ENCODE measurements at regions not wholly inside any gene's neighbourhood (a gene's known extent, or its start where the extent isn't known, plus 50 kb on each side); places are given as distances from the start of the nearest gene placed in this dataset.

- Histone ChIP-seq H3K27ac (no peak overlapping the region), H3K9me3 (no peaks in the 10 kb centered on the region), H3K4me1 (no peaks in the 10 kb centered on the region), H3K36me3 (no peaks in the 10 kb centered on the region), H3K27me3 (no peaks in the 10 kb centered on the region), H3K4me3 (no peak overlapping the region)
- WGBS (ENCODE audit: insufficient coverage, low coverage, low lambda C conversion rate, missing lambda C conversion rate): 96% methylated on average over 3 of the region's 12 CpGs
- no peak for ATAC-seq
- DNase-seq: peak in 1 of 3 donors; percentile 44
- intact Hi-C loops (cut with DNase I): no loop called here
- no peak for TF ChIP-seq POLR2A (IDR thresholded peaks at IDR 0.05)
Measured at GRCh38 chr13:111566567-111566966, 246.1 kb downstream of the TEX29 start.

GRCh38 chr13:111567637-111568036 lies 247.2 kb downstream of the TEX29 start:
- H3K9me3 ChIP-seq: no peaks in the 10 kb centered on the region
- H3K36me3 ChIP-seq: no peaks in the 10 kb centered on the region
- H3K4me1 ChIP-seq: peaks cover 0 to under 1% (median 0%) of the 10 kb centered on the region in 4 donors
- intact Hi-C loops (cut with DNase I): no loop called here
- DNase-seq (peak in 1 of 3 donors; percentile 35), ATAC-seq (no peak)
- H3K4me3 ChIP-seq: no peak overlapping the region
- 68% methylated on average over 8 of the region's 16 CpGs for WGBS (ENCODE audit: insufficient coverage, low coverage, low lambda C conversion rate, missing lambda C conversion rate)
- no peaks in the 10 kb centered on the region for H3K27me3 ChIP-seq
- no peak for TF ChIP-seq CTCF (IDR thresholded peaks at IDR 0.05)
- no peak for TF ChIP-seq POLR2A (IDR thresholded peaks at IDR 0.05)
- H3K27ac ChIP-seq: no peak overlapping the region

- no peaks in the 10 kb centered on the region for H3K36me3 ChIP-seq
- no peak overlapping the region for H3K4me3 ChIP-seq
- no peaks in the 10 kb centered on the region for H3K9me3 ChIP-seq
- ATAC-seq (peak; percentile 9 to 88 (median 56)), DNase-seq (peak; percentile 36 to 56 (median 49))
- H3K27ac ChIP-seq: peak overlapping the region in 2 of 3 donors; percentile 30 to 76
- no peak for TF ChIP-seq CTCF (IDR thresholded peaks at IDR 0.05)
- TF ChIP-seq POLR2A (IDR thresholded peaks at IDR 0.05): no peak
- peaks cover 0 to 7% (median 0%) of the 10 kb centered on the region in 4 donors for H3K4me1 ChIP-seq
- H3K27me3 ChIP-seq: no peaks in the 10 kb centered on the region
- intact Hi-C loops (cut with DNase I): no loop called here
- 25% methylated on average over 8 of the region's 8 CpGs for WGBS (ENCODE audit: insufficient coverage, low coverage, low lambda C conversion rate, missing lambda C conversion rate)
Measured at GRCh38 chr13:111568290-111568689, 247.8 kb downstream of the TEX29 start.

- intact Hi-C loops (cut with DNase I): no loop called here
- Histone ChIP-seq H3K36me3 (no peaks in the 10 kb centered on the region), H3K27me3 (no peaks in the 10 kb centered on the region), H3K27ac (no peak overlapping the region), H3K4me3 (no peak overlapping the region), H3K9me3 (peaks cover 0 to 5% (median 0%) of the 10 kb centered on the region in 4 donors), H3K4me1 (peaks cover 0 to 7% (median 0%) of the 10 kb centered on the region in 4 donors)
- DNase-seq: no peak
- TF ChIP-seq CTCF (IDR thresholded peaks at IDR 0.05) (no peak), POLR2A (IDR thresholded peaks at IDR 0.05) (no peak)
- WGBS (ENCODE audit: insufficient coverage, low coverage, low lambda C conversion rate, missing lambda C conversion rate): 85% methylated on average over 1 of the region's 1 CpG
- no peak for ATAC-seq
Measured at GRCh38 chr13:111570911-111571310, 250.5 kb downstream of the TEX29 start.

GRCh38 chr13:111572956-111573761 lies 252.7 kb downstream of the TEX29 start:
- Histone ChIP-seq H3K9me3 (peaks cover 0 to 5% (median 0%) of the 10 kb centered on the region in 4 donors), H3K4me1 (peaks cover 0 to 7% (median 0%) of the 10 kb centered on the region in 4 donors), H3K27me3 (no peaks in the 10 kb centered on the region), H3K27ac (no peak overlapping the region), H3K4me3 (no peak overlapping the region), H3K36me3 (no peaks in the 10 kb centered on the region)
- TF ChIP-seq CTCF (IDR thresholded peaks at IDR 0.05) (no peak), POLR2A (IDR thresholded peaks at IDR 0.05) (no peak)
- ATAC-seq (peak; percentile 52 to 78 (median 68)), DNase-seq (peak in 1 of 3 donors; percentile 52)
- intact Hi-C loops (cut with DNase I): no loop called here
- WGBS (ENCODE audit: insufficient coverage, low coverage, low lambda C conversion rate, missing lambda C conversion rate): 76% methylated on average over 18 of the region's 27 CpGs
